PFSK-1 (cell line): ENCODE measurements at regions not wholly inside any gene's neighbourhood (a gene's known extent, or its start where the extent isn't known, plus 50 kb on each side); places are given as distances from the start of the nearest gene placed in this dataset.

Source experiments
- POLR2AphosphoS5 ChIP-seq: IDR thresholded peaks from 2 replicates; pipeline ENCODE4 v1.6.1; 2012; ENCODE audit warnings: low read depth, mild to moderate bottlenecking, control low read depth, low read length, moderate library complexity
- REST ChIP-seq, 2 experiments: IDR thresholded peaks; 2 replicates each; pipeline versions ENCODE4 v1.6.1 to v1.8.0; 2011 to 2012; ENCODE audit warnings: low read depth in 2 of 2, low read length in 2 of 2, control low read depth in 1 of 2, inconsistent platforms in 1 of 2, mild to moderate bottlenecking in 1 of 2, moderate library complexity in 1 of 2; ENCODE audit not compliant: insufficient read depth in 1 of 2
- SIN3A ChIP-seq: IDR thresholded peaks from 2 replicates; pipeline ENCODE4 v1.6.1; 2012; ENCODE audit warnings: mild to moderate bottlenecking, low read length, moderate library complexity, borderline replicate concordance; ENCODE audit not compliant: insufficient read depth
- TAF1 ChIP-seq: IDR thresholded peaks from 2 replicates; pipeline ENCODE4 v1.6.1; 2012; ENCODE audit warnings: low read length, control low read depth, borderline replicate concordance; ENCODE audit not compliant: insufficient read depth

- no peak for TF ChIP-seq TAF1
- no peak for TF ChIP-seq POLR2AphosphoS5
- no peak for TF ChIP-seq SIN3A
- TF ChIP-seq REST (IDR thresholded peaks at IDR 0.05; ENCODE audit: insufficient read depth in 1 of 2, low read depth in 2 of 2, low read length in 2 of 2): no peak
Measured at GRCh38 chr2:238645716-238646115, 202.2 kb upstream of the TWIST2 start.
